ENCODE measurements at regions not wholly inside any gene's neighbourhood (a gene's known extent, or its start where the extent isn't known, plus 50 kb on each side); places are given as distances from the start of the nearest gene placed in this dataset.

DNA sequence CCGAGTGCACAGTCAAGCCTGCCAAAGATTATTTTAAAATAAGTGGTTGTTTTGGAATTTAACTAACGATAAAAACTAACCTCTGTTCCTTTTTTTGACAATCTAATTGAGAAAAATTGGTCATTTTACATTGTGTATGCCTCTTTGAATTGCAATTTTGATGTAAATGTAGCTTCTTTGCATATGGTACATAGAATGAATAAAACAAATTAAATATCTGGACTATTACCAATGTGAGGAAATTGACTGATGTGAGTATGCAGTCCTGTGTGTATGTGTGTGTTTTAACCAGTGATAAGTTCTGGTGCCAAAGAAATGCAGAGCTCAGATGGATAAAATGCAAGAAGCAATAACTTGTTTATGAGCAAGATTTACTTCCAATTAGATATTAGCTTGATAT is 281.3 kb upstream of the ZP4 start:
- TF ChIP-seq, protein P1, sequence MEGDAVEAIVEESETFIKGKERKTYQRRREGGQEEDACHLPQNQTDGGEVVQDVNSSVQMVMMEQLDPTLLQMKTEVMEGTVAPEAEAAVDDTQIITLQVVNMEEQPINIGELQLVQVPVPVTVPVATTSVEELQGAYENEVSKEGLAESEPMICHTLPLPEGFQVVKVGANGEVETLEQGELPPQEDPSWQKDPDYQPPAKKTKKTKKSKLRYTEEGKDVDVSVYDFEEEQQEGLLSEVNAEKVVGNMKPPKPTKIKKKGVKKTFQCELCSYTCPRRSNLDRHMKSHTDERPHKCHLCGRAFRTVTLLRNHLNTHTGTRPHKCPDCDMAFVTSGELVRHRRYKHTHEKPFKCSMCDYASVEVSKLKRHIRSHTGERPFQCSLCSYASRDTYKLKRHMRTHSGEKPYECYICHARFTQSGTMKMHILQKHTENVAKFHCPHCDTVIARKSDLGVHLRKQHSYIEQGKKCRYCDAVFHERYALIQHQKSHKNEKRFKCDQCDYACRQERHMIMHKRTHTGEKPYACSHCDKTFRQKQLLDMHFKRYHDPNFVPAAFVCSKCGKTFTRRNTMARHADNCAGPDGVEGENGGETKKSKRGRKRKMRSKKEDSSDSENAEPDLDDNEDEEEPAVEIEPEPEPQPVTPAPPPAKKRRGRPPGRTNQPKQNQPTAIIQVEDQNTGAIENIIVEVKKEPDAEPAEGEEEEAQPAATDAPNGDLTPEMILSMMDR (IDR thresholded peaks at IDR 0.05), result no peak
- no peak for TF ChIP-seq POLR2A (IDR thresholded peaks at IDR 0.05)
